ENCODE measurements at regions not wholly inside any gene's neighbourhood (a gene's known extent, or its start where the extent isn't known, plus 50 kb on each side); places are given as distances from the start of the nearest gene placed in this dataset.

DNA sequence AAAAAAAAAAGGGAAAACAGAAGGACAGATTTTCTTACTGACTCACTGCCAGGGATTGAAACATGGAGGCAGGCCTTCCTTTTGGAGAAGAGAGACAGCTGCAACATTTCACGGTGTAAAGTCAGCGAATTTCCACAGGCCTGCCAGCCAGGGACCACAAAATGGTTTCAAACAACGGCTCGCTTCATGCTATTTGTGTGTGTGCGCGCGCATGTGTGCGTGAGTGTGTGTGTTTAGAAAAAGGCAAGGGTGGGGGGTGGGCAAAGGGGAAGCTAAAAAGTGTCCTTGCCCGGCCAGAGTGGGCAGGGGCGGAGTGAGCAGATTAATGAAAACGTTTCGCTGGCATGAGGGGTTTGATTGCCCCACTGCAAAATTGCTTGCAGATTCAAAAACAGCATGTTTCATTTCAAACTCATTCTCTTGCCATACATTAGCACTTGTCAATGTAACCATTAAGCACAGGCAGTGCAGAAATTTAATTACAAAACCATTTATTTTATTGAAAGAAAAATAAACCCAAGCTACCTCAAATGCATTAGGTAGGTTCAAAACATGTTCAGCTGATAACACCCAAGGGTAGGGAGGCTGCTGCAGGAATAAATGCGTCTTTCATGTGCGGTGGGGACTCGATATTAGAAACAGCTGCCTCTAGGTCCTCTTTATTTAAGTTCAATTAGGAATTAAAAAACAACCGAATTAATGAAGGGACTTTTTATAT, 182.1 kb upstream of the SIX2 start:
- TF ChIP-seq CTCF (IDR thresholded peaks at IDR 0.05; ENCODE audit: low read depth, low read length, missing control alignments): no peak
- no peak overlapping the region for H3K4me3 ChIP-seq (ENCODE audit: low read depth, low read length)

DNA sequence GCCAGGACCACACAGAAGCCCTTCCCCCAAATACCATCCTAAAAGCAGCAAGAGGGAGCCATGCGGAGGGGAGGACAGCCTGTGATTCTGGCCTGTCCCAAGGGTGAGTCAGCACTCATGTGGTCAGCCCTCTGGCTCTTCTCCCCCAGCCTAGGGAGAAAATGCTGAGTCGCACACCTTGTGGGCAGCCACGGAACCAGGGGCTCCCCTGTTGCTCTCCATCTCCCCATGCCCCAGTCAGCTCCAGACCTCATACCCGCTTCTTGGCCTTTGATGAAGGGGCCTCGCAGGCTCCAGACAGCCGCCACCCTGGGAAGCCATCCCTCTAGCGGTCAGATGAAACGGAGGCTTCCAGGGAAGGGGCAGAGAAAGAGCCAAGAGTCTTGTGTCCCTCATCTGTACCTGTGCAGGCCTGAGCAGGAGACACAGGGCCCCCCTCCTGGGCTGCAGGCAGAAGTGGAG, 181.3 kb upstream of the SIX2 start:
- no peak for TF ChIP-seq CTCF (IDR thresholded peaks at IDR 0.05; ENCODE audit: low read depth, low read length, missing control alignments)
- H3K4me3 ChIP-seq (ENCODE audit: low read depth, low read length): no peak overlapping the region
- no peak for DNase-seq (ENCODE audit: low read depth)

More for the DNA sequence above, 182.1 kb upstream of the SIX2 start:
- DNase-seq (ENCODE audit: low read depth): no peak

DNA sequence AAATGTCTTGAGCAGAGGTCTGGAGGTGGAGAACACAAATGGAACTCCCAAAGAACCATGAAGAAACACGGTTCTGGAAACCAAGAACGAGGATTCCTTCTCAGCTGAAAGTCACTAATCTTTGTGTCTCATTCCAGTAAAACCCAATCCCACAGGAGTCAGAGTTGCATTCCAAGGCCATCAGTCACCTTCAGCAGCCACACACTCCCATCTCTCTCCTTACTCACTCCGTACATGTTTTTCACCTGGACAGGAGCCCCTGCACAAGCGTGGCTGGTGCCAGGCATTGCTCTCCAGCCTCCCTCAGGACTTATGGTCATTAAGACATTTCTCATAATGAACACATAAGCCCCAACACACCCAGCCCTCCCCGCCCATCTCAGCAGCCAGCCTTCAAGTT, 175.4 kb upstream of the SIX2 start:
- H3K4me3 ChIP-seq (ENCODE audit: low read depth, low read length): no peak overlapping the region
- TF ChIP-seq CTCF (IDR thresholded peaks at IDR 0.05; ENCODE audit: low read depth, low read length, missing control alignments): no peak
- no peak for DNase-seq (ENCODE audit: low read depth)

- no peak for TF ChIP-seq CTCF (IDR thresholded peaks at IDR 0.05; ENCODE audit: low read depth, low read length, missing control alignments)
- H3K4me3 ChIP-seq (ENCODE audit: low read depth, low read length): no peak overlapping the region
- DNase-seq (ENCODE audit: low read depth): no peak
These were observed 173.5 kb upstream of the SIX2 start for GRCh38 chr2:45182667-45183295.

DNA sequence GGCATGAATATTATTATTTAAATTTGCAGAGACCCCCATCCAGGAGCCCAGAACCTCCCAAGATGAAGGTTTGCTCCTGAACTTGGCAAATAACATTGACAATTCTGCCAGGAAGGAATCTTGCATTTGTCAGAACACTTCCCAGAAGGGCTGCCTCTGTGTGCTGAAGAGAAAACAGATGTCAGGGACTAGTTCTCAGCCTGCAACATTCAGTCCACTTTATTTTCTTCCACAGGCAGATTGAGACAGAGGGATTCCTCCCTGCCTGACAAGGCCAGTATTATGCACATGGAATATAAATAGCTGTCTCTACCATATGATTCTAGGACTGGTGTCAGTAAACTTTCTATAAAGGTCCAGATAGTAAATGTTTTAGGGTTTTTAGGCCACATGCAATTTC, 171.5 kb upstream of the SIX2 start:
- H3K4me3 ChIP-seq (ENCODE audit: low read depth, low read length): no peak overlapping the region
- TF ChIP-seq CTCF (IDR thresholded peaks at IDR 0.05; ENCODE audit: low read depth, low read length, missing control alignments): no peak
- no peak for DNase-seq (ENCODE audit: low read depth)

DNA sequence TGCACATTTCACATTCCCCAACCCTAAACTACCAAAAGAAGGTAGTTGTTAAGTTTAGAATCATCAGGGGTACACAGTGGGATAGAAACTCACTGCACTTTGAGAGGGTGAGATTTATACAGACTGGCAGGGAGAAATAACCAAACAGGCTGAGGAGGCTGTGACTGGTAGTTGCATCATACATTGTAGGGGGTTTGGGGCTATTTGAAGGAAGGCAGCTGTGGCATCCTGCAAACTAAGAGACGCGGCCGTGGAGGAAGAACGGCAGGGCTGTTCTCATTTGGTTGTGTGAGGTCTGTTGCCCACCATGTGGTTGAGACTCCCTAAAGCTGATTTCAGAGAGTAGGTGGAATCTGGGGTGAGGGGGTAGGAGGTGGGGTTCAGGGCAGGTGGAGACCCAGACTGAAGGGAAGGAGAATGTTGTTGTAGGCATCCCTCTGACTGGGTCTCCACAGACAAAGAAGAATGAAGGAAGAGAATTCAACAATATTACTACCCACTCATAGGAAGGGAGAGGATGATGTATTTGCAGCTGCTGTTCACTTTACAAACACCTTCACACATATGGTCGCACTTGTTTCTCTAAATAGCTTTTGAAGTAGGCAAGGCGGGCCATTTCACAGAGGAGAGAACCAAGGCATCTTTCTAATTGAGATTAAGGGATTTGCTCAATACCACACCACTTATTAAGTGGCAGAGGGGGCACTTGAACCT, 170.9 kb upstream of the SIX2 start:
- no peak overlapping the region for H3K4me3 ChIP-seq (ENCODE audit: low read depth, low read length)
- no peak for DNase-seq (ENCODE audit: low read depth)
- TF ChIP-seq CTCF (IDR thresholded peaks at IDR 0.05; ENCODE audit: low read depth, low read length, missing control alignments): no peak
